HEK293 (cell line): ENCODE measurements at regions not wholly inside any gene's neighbourhood (a gene's known extent, or its start where the extent isn't known, plus 50 kb on each side); places are given as distances from the start of the nearest gene placed in this dataset.

Experiments
- HOXC10 ChIP-seq: sonication (generic); formaldehyde crosslinking; IDR thresholded peaks from 2 replicates; pipeline ENCODE4 v1.8.1; 2023; ENCODE audit warnings: mild to moderate bottlenecking, missing genetic modification reagents
- HOXD13 ChIP-seq: sonication (generic); formaldehyde crosslinking; IDR thresholded peaks from 2 replicates; pipeline ENCODE4 v1.8.0; 2022; ENCODE audit warnings: missing genetic modification reagents, borderline replicate concordance
- ZNF146 ChIP-seq: fragments of 450-650 bp; formaldehyde crosslinking; IDR thresholded peaks from 2 replicates; pipeline ENCODE4 v1.5.1; 2016; ENCODE audit warnings: missing biosample characterization, missing genetic modification characterization
- ZNF223 ChIP-seq: fragments of 450-650 bp; formaldehyde crosslinking; IDR thresholded peaks from 2 replicates; pipeline ENCODE4 v1.5.1; 2016; ENCODE audit warnings: missing biosample characterization, missing genetic modification characterization
- ZNF274 ChIP-seq, 2 experiments: fragments of 200-500 bp in 1 of 2; fragments of 450-650 bp in 1 of 2; sonication (Bioruptor generic) in 1 of 2; formaldehyde crosslinking in 1 of 2; IDR thresholded peaks; 2 replicates each; pipeline versions ENCODE4 v1.5.1 to v1.6.1; 2014 to 2016; ENCODE audit warnings: borderline replicate concordance in 1 of 2, inconsistent platforms in 1 of 2, low read length in 1 of 2, missing biosample characterization in 1 of 2, missing genetic modification characterization in 1 of 2
- ZNF501 ChIP-seq: fragments of 450-650 bp; formaldehyde crosslinking; IDR thresholded peaks from 2 replicates; pipeline ENCODE4 v1.5.1; 2016; ENCODE audit warnings: missing biosample characterization, missing genetic modification characterization
- ZNF660 ChIP-seq: fragments of 450-650 bp; IDR thresholded peaks from 2 replicates; pipeline ENCODE4 v1.5.1; 2018; ENCODE audit warnings: missing biosample characterization, mild to moderate bottlenecking, missing genetic modification characterization
- TF ChIP-seq, protein P1 (sequence below): fragments of 450-650 bp; formaldehyde crosslinking; IDR thresholded peaks from 2 replicates; pipeline ENCODE4 v1.5.1; 2016; ENCODE audit warnings: missing biosample characterization, missing genetic modification characterization
- TF ChIP-seq, protein P2 (sequence below): sonication (generic); formaldehyde crosslinking; IDR thresholded peaks from 2 replicates; pipeline ENCODE4 v1.8.1; 2022; ENCODE audit warnings: mild to moderate bottlenecking, moderate library complexity, missing genetic modification reagents
- TF ChIP-seq, protein P3 (sequence below): fragments of 450-650 bp; formaldehyde crosslinking; IDR thresholded peaks from 2 replicates; pipeline ENCODE4 v1.5.1; 2016; ENCODE audit warnings: missing biosample characterization, missing genetic modification characterization
- TF ChIP-seq, protein P4 (sequence below): fragments of 450-650 bp; formaldehyde crosslinking; IDR thresholded peaks from 2 replicates; pipeline ENCODE4 v1.5.1; 2016; ENCODE audit warnings: missing biosample characterization, missing genetic modification characterization

DNA sequence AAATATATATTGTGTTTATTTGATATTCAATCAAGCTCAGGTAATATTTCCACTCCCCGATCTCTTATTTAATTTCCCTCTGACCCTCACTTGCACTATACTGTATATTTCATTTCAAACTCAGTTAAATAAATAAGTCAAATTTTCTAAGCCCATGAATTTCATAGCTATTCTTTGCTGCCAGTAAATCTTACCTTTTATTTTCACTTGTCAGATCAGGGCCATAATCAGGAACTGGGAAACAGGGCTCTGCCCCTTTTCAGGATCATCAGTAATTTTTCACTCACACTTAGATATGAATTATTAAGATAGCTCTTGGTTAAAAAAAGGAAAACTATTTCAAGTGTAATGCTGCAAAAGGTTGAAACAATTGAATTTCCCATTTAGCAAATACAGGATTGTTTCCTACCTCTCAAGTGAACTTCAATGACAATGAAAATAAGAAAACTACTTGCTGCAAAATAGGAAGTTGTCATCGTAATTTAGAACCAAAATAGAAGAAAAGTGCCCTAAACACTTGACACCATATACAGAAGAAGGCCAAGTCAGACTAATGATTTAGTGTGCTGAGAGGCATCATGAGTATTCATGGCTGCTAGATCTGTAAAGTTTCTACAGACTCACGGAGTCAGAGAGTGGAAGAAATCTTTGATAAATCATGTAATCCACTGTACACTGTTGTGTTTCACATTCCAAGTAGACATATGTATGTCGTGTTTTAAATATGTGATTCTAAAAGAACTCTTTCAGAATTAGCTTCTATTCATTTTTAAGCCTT lies 316.8 kb upstream of the CNTN5 start:
- TF ChIP-seq ZNF146 (no peak), ZNF274 (IDR thresholded peaks at IDR 0.05; ENCODE audit: low read length) (no peak), ZNF274 (tag by site-specific recombination; IDR thresholded peaks at IDR 0.05; ENCODE audit: borderline replicate concordance) (no peak), HOXD13 (CRISPR knock-in tag) (no peak), ZNF501 (tag by site-specific recombination) (no peak), ZNF223 (tag by site-specific recombination) (no peak), HOXC10 (CRISPR knock-in tag) (no peak), ZNF660 (tag by site-specific recombination) (no peak)
- TF ChIP-seq, protein P1, sequence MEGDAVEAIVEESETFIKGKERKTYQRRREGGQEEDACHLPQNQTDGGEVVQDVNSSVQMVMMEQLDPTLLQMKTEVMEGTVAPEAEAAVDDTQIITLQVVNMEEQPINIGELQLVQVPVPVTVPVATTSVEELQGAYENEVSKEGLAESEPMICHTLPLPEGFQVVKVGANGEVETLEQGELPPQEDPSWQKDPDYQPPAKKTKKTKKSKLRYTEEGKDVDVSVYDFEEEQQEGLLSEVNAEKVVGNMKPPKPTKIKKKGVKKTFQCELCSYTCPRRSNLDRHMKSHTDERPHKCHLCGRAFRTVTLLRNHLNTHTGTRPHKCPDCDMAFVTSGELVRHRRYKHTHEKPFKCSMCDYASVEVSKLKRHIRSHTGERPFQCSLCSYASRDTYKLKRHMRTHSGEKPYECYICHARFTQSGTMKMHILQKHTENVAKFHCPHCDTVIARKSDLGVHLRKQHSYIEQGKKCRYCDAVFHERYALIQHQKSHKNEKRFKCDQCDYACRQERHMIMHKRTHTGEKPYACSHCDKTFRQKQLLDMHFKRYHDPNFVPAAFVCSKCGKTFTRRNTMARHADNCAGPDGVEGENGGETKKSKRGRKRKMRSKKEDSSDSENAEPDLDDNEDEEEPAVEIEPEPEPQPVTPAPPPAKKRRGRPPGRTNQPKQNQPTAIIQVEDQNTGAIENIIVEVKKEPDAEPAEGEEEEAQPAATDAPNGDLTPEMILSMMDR (tag by site-specific recombination): no peak
- TF ChIP-seq, protein P2, sequence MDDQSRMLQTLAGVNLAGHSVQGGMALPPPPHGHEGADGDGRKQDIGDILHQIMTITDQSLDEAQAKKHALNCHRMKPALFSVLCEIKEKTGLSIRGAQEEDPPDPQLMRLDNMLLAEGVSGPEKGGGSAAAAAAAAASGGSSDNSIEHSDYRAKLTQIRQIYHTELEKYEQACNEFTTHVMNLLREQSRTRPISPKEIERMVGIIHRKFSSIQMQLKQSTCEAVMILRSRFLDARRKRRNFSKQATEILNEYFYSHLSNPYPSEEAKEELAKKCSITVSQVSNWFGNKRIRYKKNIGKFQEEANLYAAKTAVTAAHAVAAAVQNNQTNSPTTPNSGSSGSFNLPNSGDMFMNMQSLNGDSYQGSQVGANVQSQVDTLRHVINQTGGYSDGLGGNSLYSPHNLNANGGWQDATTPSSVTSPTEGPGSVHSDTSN (CRISPR knock-in tag): no peak
- TF ChIP-seq, protein P3, sequence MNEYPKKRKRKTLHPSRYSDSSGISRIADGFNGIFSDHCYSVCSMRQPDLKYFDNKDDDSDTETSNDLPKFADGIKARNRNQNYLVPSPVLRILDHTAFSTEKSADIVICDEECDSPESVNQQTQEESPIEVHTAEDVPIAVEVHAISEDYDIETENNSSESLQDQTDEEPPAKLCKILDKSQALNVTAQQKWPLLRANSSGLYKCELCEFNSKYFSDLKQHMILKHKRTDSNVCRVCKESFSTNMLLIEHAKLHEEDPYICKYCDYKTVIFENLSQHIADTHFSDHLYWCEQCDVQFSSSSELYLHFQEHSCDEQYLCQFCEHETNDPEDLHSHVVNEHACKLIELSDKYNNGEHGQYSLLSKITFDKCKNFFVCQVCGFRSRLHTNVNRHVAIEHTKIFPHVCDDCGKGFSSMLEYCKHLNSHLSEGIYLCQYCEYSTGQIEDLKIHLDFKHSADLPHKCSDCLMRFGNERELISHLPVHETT (tag by site-specific recombination): no peak
- TF ChIP-seq, protein P4, sequence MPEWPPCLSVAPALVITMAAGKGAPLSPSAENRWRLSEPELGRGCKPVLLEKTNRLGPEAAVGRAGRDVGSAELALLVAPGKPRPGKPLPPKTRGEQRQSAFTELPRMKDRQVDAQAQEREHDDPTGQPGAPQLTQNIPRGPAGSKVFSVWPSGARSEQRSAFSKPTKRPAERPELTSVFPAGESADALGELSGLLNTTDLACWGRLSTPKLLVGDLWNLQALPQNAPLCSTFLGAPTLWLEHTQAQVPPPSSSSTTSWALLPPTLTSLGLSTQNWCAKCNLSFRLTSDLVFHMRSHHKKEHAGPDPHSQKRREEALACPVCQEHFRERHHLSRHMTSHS (tag by site-specific recombination): no peak
